A549 (cell line): ENCODE measurements at regions not wholly inside any gene's neighbourhood (a gene's known extent, or its start where the extent isn't known, plus 50 kb on each side); places are given as distances from the start of the nearest gene placed in this dataset.

ENCODE experiments used
- CEBPB ChIP-seq, 2 experiments: fragments of >200 bp in 1 of 2; sonication (Bioruptor Twin) in 1 of 2; formaldehyde crosslinking in 1 of 2; IDR thresholded peaks; 2 replicates each; pipeline ENCODE4 v1.6.1; 2012 to 2016
- CTCF ChIP-seq: fragments of >200 bp; sonication (Bioruptor Twin); formaldehyde crosslinking; IDR thresholded peaks from 3 replicates; pipeline ENCODE4 v1.5.1; 2016
- HOXA7 ChIP-seq: fragments of 250-450 bp; sonication (Bioruptor Pico); IDR thresholded peaks from 2 replicates; pipeline ENCODE4 v1.5.0; 2020; ENCODE audit warnings: mild to moderate bottlenecking, moderate library complexity
- JUN ChIP-seq, 2 experiments: fragments of >200 bp; sonication (Bioruptor Twin); formaldehyde crosslinking; IDR thresholded peaks; 2 replicates in 1 of 2; 3 replicates in 1 of 2; pipeline ENCODE4 v1.6.1; 2016 to 2017
- POLR2A ChIP-seq: IDR thresholded peaks from 2 replicates; pipeline ENCODE4 v1.6.1; 2012; ENCODE audit warnings: mild to moderate bottlenecking, low read length
- SREBF2 ChIP-seq: fragments of 450-650 bp; IDR thresholded peaks from 2 replicates; pipeline ENCODE4 v1.6.1; 2014; ENCODE audit warnings: mild to moderate bottlenecking, moderate library complexity
- TF ChIP-seq, protein P1 (sequence below): fragments of 200-600 bp; sonication (generic); IDR thresholded peaks from 2 replicates; pipeline ENCODE4 v1.6.1; 2016; ENCODE audit warnings: antibody characterized with exemption, mild to moderate bottlenecking, moderate library complexity
- TF ChIP-seq, protein P2 (sequence below): IDR thresholded peaks from 2 replicates; pipeline ENCODE4 v1.6.1; 2012; ENCODE audit warnings: low read depth, borderline replicate concordance

GRCh38 chrX:115459883-115460880, 100.8 kb upstream of the PLS3 start:
- TF ChIP-seq SREBF2 (no peak), CEBPB (IDR thresholded peaks at IDR 0.05) (no peak), CTCF (no peak), JUN (IDR thresholded peaks at IDR 0.05) (no peak), POLR2A (no peak), HOXA7 (CRISPR knock-in tag) (no peak)
- TF ChIP-seq, protein P1, sequence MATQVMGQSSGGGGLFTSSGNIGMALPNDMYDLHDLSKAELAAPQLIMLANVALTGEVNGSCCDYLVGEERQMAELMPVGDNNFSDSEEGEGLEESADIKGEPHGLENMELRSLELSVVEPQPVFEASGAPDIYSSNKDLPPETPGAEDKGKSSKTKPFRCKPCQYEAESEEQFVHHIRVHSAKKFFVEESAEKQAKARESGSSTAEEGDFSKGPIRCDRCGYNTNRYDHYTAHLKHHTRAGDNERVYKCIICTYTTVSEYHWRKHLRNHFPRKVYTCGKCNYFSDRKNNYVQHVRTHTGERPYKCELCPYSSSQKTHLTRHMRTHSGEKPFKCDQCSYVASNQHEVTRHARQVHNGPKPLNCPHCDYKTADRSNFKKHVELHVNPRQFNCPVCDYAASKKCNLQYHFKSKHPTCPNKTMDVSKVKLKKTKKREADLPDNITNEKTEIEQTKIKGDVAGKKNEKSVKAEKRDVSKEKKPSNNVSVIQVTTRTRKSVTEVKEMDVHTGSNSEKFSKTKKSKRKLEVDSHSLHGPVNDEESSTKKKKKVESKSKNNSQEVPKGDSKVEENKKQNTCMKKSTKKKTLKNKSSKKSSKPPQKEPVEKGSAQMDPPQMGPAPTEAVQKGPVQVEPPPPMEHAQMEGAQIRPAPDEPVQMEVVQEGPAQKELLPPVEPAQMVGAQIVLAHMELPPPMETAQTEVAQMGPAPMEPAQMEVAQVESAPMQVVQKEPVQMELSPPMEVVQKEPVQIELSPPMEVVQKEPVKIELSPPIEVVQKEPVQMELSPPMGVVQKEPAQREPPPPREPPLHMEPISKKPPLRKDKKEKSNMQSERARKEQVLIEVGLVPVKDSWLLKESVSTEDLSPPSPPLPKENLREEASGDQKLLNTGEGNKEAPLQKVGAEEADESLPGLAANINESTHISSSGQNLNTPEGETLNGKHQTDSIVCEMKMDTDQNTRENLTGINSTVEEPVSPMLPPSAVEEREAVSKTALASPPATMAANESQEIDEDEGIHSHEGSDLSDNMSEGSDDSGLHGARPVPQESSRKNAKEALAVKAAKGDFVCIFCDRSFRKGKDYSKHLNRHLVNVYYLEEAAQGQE: no peak
- TF ChIP-seq, protein P2, sequence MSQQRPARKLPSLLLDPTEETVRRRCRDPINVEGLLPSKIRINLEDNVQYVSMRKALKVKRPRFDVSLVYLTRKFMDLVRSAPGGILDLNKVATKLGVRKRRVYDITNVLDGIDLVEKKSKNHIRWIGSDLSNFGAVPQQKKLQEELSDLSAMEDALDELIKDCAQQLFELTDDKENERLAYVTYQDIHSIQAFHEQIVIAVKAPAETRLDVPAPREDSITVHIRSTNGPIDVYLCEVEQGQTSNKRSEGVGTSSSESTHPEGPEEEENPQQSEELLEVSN: no peak
